Psoas muscle (tissue), 7 donors: ENCODE measurements at regions not wholly inside any gene's neighbourhood (a gene's known extent, or its start where the extent isn't known, plus 50 kb on each side); places are given as distances from the start of the nearest gene placed in this dataset.

Source experiments
- ATAC-seq, 4 donors: fragments of 200-7000 bp; cut with Tn5 transposase; one replicate each; pipeline ENCODE4 v1.9.1; 2020; ENCODE audit warnings: moderate library complexity in 3 of 4, mild to moderate bottlenecking in 2 of 4
- DNase-seq, 2 donors: peaks; one replicate each; pipeline ENCODE4 v3.0.0-alpha.2; 2020
- H3K27ac ChIP-seq: fragments of 200-600 bp; one replicate; pipeline ENCODE4 v1.8.0; 2022
- H3K27me3 ChIP-seq, 3 donors: fragments of 200-600 bp in 1 of 3; one replicate each; pipeline versions ENCODE4 v1.6.1 to v1.8.0; 2013 to 2022; ENCODE audit warnings: low read length in 2 of 3, mild to moderate bottlenecking in 2 of 3, moderate library complexity in 1 of 3; ENCODE audit not compliant: insufficient read depth in 3 of 3
- H3K36me3 ChIP-seq, 2 donors: fragments of 200-600 bp in 1 of 2; one replicate each; pipeline versions ENCODE4 v1.6.1 to v1.8.0; 2013 to 2022; ENCODE audit warnings: low read depth in 1 of 2, mild to moderate bottlenecking in 1 of 2, moderate library complexity in 1 of 2; ENCODE audit not compliant: insufficient read depth in 1 of 2
- H3K4me1 ChIP-seq: fragments of 200-600 bp; one replicate; pipeline ENCODE4 v1.8.0; 2022
- H3K4me3 ChIP-seq: fragments of 200-600 bp; one replicate; pipeline ENCODE4 v1.8.0; 2022; ENCODE audit warnings: mild to moderate bottlenecking
- H3K9me3 ChIP-seq: fragments of 200-600 bp; one replicate; pipeline ENCODE4 v1.8.0; 2022
- CTCF ChIP-seq: fragments of 200-600 bp; IDR thresholded peaks from one replicate; pipeline ENCODE4 v1.8.0; 2022; ENCODE audit warnings: antibody characterized with exemption
- WGBS, 3 donors: extraction: QIAGEN DNeasy Blood & Tissue Kit; methylation state at CpG; one replicate each; pipeline versions ENCODE4 v1.1.6 to v1.1.7; 2013; 5-methylcytosine and 5-hydroxymethylcytosine counted together
- intact Hi-C, 2 donors: fragments of 100-400 bp; cut with DNase I; formaldehyde crosslinking; loops; one replicate each; pipeline versions ENCODE4 v1.11.0 to v1.14.2; 2022
- donor health status: healthy with polysubstance abuse.
- donor health status: DM: no; HTN: no; CAD: no; lungs with moderate emphysema.
- donor health status: Bipolar disorder and iron deficiency.
- donor health status: healthy.
- donor health status: DM: yes; HTN: yes; CAD: no.
- donor health status: DM: no; HTN: no; CAD: no.
- donor health status: DM: yes; HTN: yes; CAD: no.

- H3K27me3 ChIP-seq, result peaks cover 0 to 2% (median 0%) of the 10 kb centered on the region in 3 donors
- H3K36me3 ChIP-seq, result no peaks in the 10 kb centered on the region
- no peak for TF ChIP-seq CTCF
- intact Hi-C loops, result loop anchor here in 1 of 2 donors (5.0 kb wide), 1 partner anchor 1013 kb away; no protein-coding TSS in a partner anchor
- DNase-seq (no peak), ATAC-seq (no peak)
- no peaks in the 10 kb centered on the region for H3K9me3 ChIP-seq
- H3K4me3 ChIP-seq, result no peak overlapping the region
- H3K27ac ChIP-seq, result no peak overlapping the region
- WGBS, 3 donors, result 64 to 82% (median 72%) methylated on average over 10 of the region's 10 CpGs
- no peaks in the 10 kb centered on the region for H3K4me1 ChIP-seq
Measured at GRCh38 chr5:9930156-9930555, 300.0 kb upstream of the TAS2R1 start.

GRCh38 chr5:9928326-9928725 is 298.2 kb upstream of the TAS2R1 start:
- TF ChIP-seq CTCF, result no peak
- intact Hi-C loops, result no loop called here
- 19 to 27% (median 20%) methylated on average over 6 of the region's 6 CpGs for WGBS, 3 donors
- Histone ChIP-seq H3K4me3 (no peak overlapping the region), H3K36me3 (no peaks in the 10 kb centered on the region), H3K27me3 (peaks cover 0 to 2% (median 0%) of the 10 kb centered on the region in 3 donors), H3K9me3 (peaks cover 3% of the 10 kb centered on the region), H3K4me1 (no peaks in the 10 kb centered on the region), H3K27ac (no peak overlapping the region)
- DNase-seq (no peak), ATAC-seq (no peak)

- peaks cover 0 to 2% (median 0%) of the 10 kb centered on the region in 3 donors for H3K27me3 ChIP-seq
- WGBS, 3 donors, result 74 to 87% (median 74%) methylated on average over 4 of the region's 4 CpGs
- ATAC-seq (no peak), DNase-seq (no peak)
- no peaks in the 10 kb centered on the region for H3K36me3 ChIP-seq
- H3K9me3 ChIP-seq, result peaks cover 6% of the 10 kb centered on the region
- H3K27ac ChIP-seq, result no peak overlapping the region
- intact Hi-C loops, result no loop called here
- TF ChIP-seq CTCF, result no peak
- H3K4me1 ChIP-seq, result no peaks in the 10 kb centered on the region
- no peak overlapping the region for H3K4me3 ChIP-seq
Measured at GRCh38 chr5:9927521-9927997, 297.4 kb upstream of the TAS2R1 start.

GRCh38 chr5:9927106-9927505 is 297.0 kb upstream of the TAS2R1 start:
- H3K36me3 ChIP-seq, result no peaks in the 10 kb centered on the region
- H3K4me3 ChIP-seq, result no peak overlapping the region
- DNase-seq (no peak), ATAC-seq (no peak)
- intact Hi-C loops, result no loop called here
- peaks cover 6% of the 10 kb centered on the region for H3K9me3 ChIP-seq
- no peak for TF ChIP-seq CTCF
- WGBS, 3 donors, result 87 to 94% (median 92%) methylated on average over 1 of the region's 1 CpG
- H3K27ac ChIP-seq, result no peak overlapping the region
- peaks cover 0 to 2% (median 0%) of the 10 kb centered on the region in 3 donors for H3K27me3 ChIP-seq
- no peaks in the 10 kb centered on the region for H3K4me1 ChIP-seq

GRCh38 chr5:9924614-9925013 is 294.5 kb upstream of the TAS2R1 start:
- no peak for DNase-seq
- Histone ChIP-seq H3K27ac (no peak overlapping the region), H3K36me3 (no peaks in the 10 kb centered on the region), H3K4me3 (no peak overlapping the region), H3K4me1 (no peaks in the 10 kb centered on the region), H3K9me3 (peaks cover 6% of the 10 kb centered on the region), H3K27me3 (no peaks in the 10 kb centered on the region)
- no peak for TF ChIP-seq CTCF
- 63 to 78% (median 69%) methylated on average over 2 of the region's 2 CpGs for WGBS, 3 donors
- intact Hi-C loops, result no loop called here
- ATAC-seq, result no peak
